T47D (cell line): ENCODE measurements at regions not wholly inside any gene's neighbourhood (a gene's known extent, or its start where the extent isn't known, plus 50 kb on each side); places are given as distances from the start of the nearest gene placed in this dataset.

Experiments
- DNase-seq, 2 experiments: peaks; one replicate each; pipeline versions ENCODE4 v3.0.0 to v3.0.0-alpha.2; 2011 to 2012; ENCODE audit warnings: low read depth in 1 of 2, low spot score in 1 of 2
- JUND ChIP-seq: IDR thresholded peaks from 2 replicates; pipeline ENCODE4 v1.6.1; 2012; ENCODE audit warnings: low read depth
- in situ Hi-C: cut with HindIII; loops from 2 replicates; pipeline ENCODE4 v1.10.0; 2016; ENCODE audit warnings: low sequenced_read_pairs, low pct_unique_long_range_greater_than_20kb

- in situ Hi-C loops = no loop called here
- no peak for TF ChIP-seq JUND
- DNase-seq = peak in 1 of 2 experiments; percentile 27
Observed at GRCh38 chr11:93248602-93249001, 50.8 kb upstream of the SLC36A4 start.

GRCh38 chr11:93249459-93250220 is 51.8 kb upstream of the SLC36A4 start:
- no peak for DNase-seq
- no peak for TF ChIP-seq JUND
- in situ Hi-C loops = no loop called here

- TF ChIP-seq JUND = no peak
- in situ Hi-C loops = no loop called here
- DNase-seq = no peak
Observed at GRCh38 chr11:93250326-93250725, 52.5 kb upstream of the SLC36A4 start.

GRCh38 chr11:93251922-93252321 is 54.1 kb upstream of the SLC36A4 start:
- no peak for DNase-seq
- in situ Hi-C loops = no loop called here
- TF ChIP-seq JUND = no peak

- no peak for TF ChIP-seq JUND
- in situ Hi-C loops = no loop called here
- DNase-seq = no peak
Observed at GRCh38 chr11:93253111-93253510, 55.3 kb upstream of the SLC36A4 start.

GRCh38 chr11:93256623-93257022 is 58.8 kb upstream of the SLC36A4 start:
- no peak for TF ChIP-seq JUND
- DNase-seq = no peak
- in situ Hi-C loops = no loop called here

GRCh38 chr11:93267383-93267782 is 63.2 kb upstream of the DEUP1 start:
- in situ Hi-C loops = no loop called here
- no peak for DNase-seq
- no peak for TF ChIP-seq JUND

- in situ Hi-C loops = no loop called here
- no peak for TF ChIP-seq JUND
- no peak for DNase-seq
Observed at GRCh38 chr11:93268287-93269040, 62.1 kb upstream of the DEUP1 start.

GRCh38 chr11:93271596-93271995 is 58.9 kb upstream of the DEUP1 start:
- in situ Hi-C loops = no loop called here
- TF ChIP-seq JUND = no peak
- no peak for DNase-seq

GRCh38 chr11:93274851-93275250 is 55.7 kb upstream of the DEUP1 start:
- in situ Hi-C loops = no loop called here

GRCh38 chr11:93278976-93279375 is 51.6 kb upstream of the DEUP1 start:
- TF ChIP-seq JUND = no peak
- in situ Hi-C loops = no loop called here
- no peak for DNase-seq

More at GRCh38 chr11:93274851-93275250, 55.7 kb upstream of the DEUP1 start:
- no peak for TF ChIP-seq JUND
- no peak for DNase-seq

GRCh38 chr11:93279851-93280347 is 50.6 kb upstream of the DEUP1 start:
- in situ Hi-C loops = no loop called here
- DNase-seq = no peak
- TF ChIP-seq JUND = no peak
